GM18499 (cell line): ENCODE measurements at regions not wholly inside any gene's neighbourhood (a gene's known extent, or its start where the extent isn't known, plus 50 kb on each side); places are given as distances from the start of the nearest gene placed in this dataset.
"Not testable (repeated sequence)": the region's sequence is repeated elsewhere in the genome, so short reads cannot be mapped to it uniquely, and the experiment has no call there.

Experiments used
- ATAC-seq: cut with Tn5 transposase; IDR thresholded peaks from one replicate; pipeline ENCODE4 v1.9.1; 2021; ENCODE audit warnings: moderate number of reproducible peaks; ENCODE audit not compliant: insufficient read depth, unreplicated experiment

DNA sequence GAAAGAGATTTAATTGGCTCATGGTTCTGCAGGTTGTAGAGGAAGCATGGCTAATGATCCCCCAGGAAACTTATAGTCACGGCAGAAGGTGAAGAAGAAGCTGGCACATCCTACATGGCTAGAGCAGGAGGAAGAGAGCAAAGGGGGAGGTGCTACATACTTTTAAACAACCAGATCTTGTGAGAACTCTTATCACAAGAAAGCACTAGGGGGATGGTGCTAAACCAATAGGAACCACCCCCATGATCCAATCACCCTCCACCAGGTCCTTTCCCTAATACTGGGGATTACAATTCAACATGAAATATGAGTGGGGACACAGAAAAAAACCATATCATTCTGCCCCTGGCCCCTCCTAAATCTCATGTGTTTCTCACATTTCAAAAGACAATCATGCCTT lies 147.2 kb upstream of the EPB41L4A start:
- ATAC-seq = no peak

DNA sequence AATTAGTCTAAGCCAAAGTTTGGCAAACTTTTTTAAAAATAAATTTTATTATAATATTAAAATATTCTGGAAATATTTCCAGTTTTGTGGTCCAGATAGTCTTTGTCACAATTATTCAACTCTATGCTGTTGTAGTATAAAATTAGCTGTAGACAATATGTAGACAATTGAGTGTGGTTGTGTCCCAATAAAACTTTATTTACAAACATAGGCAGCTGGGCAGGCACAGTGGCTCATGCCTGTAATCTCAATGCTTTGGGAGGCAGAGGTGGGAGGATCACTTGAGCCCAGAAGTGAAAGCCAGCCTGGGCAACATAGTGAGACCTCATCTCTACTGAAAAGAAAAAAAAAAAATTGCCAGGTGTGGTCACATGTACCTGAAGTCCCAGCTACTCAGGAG lies 150.5 kb upstream of the EPB41L4A start:
- no peak for ATAC-seq

DNA sequence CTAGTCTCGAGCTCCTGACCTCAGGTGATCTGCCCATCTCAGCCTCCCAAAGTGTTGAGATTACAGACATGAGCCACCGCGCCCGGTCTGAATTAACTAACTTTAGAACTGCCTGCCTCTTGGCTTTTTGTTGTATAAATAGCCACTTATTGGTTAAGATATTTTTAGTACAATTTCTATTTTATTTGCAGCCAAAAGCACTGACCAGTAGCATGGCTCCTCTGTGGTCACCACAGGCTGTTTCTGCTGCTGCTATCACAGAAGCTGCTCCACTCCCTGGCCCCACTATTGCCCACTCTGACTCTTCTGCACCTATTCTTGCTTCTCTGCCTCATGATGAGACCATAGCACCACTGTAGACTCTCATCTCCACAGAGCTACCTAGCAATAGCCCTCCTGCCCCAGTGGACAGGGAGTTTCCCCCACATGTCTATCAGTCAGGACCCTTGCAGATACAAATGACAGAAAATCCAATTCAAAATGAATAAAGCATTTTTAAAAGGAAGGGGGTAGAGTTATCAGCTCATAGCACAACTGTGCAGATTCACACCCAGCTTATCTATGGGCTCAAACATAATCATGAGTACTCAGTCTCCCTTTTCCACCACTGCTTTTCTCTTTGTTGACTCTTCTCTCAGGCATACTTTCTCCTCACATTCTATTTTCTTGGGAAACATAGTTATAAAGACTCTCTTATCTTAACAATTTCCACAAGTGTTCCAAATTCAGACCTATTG lies 151.8 kb upstream of the EPB41L4A start:
- no peak for ATAC-seq

DNA sequence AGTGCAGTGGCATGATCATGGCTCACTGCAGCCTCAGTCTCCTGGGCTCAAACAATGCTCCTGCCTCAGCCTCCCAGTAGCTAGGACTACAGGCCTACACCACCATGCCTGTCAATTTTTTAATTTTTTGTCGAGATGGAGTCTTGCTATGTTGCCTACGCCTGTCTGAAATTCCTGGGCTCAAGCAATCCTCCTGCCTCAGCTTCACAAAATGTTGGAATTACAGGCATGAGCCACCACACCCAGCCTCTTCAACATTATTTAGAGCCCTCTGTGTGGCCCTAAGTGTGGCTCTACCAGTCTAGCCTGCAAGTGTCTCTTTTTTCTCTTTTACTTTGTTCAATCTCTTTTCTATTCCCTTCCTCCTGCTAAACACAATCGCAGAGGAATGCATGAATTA lies 154.4 kb upstream of the EPB41L4A start:
- no peak for ATAC-seq

DNA sequence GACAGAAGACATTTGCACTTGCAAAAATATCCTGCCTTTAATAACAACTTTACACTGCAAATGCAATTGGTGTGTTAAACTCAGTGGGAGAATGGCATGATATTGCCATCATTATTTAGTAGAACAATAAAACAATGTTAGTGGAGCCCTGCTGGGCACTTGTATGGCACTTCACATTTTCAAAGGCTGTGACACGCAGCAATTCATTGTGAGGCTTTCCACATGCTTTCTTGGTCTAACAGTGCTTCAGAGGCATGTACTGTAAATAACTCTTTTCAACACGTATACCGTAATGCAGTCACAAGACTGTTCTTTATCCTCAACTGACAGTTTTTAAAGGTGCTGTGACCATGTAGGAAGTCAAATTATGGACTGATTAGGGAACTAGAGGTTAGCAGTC lies 155.5 kb upstream of the EPB41L4A start:
- no peak for ATAC-seq

DNA sequence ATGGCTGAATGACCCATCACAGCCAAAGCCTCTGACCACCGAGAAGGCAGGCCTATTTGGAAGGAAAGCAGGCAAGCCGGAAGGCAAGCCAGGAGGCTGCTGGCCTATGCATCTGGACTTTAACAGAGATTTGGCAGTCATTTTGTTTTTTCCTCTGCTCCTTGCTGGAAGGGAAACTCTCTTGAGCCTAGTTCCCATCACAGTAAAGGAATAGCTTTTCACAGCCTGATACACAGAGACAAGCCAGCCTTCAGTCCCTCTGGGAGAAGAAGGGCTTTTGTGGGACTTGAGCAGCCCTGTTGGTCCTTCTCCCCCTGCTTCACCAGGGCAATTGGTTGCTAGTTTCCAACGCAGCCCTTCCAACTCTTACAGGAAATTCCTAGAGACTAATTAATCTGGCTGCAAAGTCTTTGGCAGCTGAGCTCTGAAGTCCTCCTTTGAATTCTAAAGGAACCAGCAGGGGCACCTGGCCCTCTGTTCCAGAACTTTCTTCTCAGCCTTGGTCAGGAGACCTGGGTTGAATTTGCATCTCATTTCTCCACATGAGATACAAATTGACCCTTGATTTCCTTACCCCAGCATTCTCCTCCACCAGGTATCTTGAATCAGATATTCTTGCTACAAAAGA lies 157.3 kb upstream of the EPB41L4A start:
- no peak for ATAC-seq

DNA sequence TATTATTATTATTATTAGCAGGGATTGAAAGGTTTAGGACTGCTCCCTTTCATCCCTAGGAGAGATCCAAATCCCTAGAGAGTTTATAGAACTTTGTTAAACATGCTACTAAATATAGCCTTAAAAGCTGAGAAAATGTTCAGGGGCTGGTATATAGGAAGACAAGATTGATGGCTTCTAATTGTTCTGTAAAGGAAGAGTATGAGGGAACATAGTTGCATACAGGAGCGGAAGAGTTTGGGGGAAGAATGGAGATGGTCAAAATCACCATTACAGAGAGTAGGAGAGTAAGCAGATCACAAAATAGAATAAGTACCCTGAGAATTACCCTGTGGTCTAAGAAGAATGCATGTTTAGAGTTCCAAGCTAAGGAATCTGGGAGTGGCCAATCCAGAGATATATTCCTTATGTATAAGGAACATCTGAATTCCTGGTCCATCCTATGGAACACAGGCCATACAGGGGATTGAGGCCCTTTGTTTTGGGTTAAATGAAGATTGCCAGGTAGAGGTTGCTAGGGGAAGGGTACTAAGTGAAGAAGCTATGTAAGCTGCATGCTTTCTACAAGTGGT lies 158.0 kb upstream of the APC start:
- no peak for ATAC-seq

DNA sequence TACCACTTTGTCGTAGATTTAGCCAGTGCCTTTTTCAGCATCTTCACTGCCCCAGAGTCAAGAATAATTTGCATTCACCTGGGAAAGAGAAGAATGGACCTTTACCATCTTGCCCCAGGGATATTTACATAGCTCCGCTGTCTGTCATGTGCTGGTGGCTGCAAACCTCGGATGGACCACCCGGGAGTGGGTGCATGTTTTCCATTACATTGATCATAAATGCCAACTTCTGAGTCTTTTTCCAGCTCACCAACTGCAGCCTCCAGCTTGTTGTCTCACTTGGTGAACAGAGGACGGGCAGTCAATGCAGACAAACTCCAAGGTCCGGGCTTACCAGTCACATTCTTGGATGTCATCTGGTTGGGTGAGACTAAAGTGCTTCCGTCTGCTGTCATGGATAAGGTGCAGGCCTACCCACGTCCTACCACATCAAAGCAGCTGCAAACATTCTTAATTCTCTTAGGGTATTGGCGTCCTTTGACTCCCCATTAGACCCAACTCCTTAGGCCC lies 155.8 kb upstream of the APC start:
- no peak for ATAC-seq

DNA sequence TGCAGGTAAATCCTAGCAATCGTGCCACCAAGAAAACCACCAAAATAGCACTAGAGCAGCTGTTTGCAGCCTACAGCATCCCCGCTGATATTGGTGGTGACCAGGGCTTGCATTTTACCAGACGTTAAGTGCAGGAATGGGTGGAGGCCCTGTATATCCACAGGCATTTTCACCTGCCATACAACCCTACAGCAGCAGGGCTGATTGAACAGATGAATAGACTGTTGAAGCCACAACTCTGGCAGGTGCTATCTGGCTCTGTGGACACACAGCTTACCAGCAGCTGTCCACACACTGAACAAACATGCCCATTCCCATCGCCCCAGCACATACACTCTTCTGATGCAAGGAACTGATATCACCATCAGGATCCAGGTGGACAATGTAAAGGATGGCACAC lies 154.5 kb upstream of the APC start:
- ATAC-seq = no peak

DNA sequence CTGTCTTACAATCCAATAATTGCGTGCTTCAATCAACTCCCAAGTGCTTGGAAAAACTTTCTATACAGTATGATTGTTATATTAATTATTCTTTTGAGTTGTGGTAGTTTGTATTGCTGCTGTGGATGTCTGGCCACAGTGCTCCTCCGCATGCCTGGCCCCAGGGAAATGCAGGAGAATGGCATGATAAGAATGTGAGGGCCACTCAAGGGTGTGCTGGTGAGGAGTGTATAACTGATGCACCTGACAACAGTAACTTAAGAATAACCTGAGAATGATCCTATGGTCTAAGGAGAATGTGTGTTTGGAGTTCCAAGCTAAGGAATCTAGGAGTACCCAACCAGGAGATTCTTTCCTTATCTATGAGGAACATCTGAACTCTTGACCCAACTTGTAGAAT lies 152.9 kb upstream of the APC start:
- ATAC-seq = no peak

DNA sequence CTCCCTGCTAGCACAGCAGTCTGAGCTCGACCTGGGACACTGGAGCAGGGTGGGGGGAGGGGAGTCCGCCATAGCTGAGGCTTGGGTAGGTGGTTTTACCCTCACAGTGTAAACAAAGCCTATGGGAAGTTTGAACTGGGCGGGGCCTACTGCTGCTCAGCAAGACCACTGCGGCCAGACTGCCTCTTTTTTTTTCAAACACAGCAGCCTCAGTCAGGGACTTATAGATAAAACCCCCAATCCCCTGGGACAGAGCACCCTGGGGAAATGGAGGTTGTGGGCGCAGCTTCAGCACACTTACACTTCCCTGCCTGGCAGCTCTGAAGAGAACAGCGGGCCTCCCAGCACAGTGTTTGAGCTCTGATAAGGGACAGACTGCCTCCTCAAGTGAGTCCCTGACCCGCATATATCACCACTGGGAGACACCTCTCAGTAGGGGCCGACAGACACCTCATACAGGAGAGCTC lies 151.1 kb upstream of the APC start:
- ATAC-seq = no peak

DNA sequence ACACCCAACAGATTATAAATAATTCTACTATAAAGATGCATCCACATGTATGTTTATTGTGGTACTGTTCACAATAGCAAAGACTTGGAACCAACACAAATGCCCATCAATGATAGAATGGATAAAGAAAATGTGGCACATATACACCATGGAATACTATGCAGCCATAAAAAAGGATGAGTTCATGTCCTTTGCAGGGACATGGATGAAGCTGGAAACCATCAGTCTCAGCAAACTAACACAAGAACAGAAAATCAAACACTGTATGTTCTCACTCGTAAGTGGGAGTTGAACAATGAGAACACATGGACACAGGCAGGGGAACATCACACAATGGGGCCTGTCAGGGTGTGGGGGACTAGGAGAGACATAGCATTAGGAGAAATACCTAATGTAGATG lies 146.8 kb upstream of the APC start:
- not testable (repeated sequence) for ATAC-seq

DNA sequence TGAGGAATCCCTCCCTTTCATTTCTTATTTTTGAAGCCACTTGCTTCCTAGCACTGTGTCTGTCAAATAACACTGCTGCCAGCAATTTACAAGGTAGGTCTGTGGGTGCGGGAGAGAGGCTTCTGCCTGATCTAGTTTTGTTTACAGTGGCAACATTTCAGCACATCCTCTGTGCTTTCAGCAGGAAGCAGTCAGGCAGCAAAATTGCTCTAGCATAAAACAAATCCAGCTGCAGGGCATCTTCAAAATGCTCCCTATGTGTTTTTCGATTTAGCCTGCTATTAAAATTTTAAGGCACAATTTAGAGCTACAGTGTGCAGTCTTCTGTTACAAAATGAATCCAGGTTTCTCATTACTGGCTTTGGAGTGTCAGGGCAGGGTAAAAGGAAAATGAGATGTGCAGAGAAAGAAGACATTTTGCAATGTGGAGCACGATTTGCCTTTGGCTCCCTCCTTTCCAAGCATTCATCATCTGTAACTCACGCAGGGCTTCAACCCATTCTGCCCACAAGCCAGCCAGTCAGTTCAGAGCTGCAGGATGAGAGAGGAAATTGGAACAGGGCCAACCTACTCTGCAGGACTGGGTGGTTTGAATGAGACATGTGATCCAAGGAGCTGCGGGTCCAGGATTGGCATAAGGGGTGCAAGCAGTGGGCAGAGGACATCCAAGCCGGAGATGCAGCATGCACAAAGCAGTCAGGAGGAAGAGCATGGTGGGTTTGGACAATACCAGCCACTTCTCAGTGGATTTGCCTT lies 143.4 kb upstream of the APC start:
- no peak for ATAC-seq

DNA sequence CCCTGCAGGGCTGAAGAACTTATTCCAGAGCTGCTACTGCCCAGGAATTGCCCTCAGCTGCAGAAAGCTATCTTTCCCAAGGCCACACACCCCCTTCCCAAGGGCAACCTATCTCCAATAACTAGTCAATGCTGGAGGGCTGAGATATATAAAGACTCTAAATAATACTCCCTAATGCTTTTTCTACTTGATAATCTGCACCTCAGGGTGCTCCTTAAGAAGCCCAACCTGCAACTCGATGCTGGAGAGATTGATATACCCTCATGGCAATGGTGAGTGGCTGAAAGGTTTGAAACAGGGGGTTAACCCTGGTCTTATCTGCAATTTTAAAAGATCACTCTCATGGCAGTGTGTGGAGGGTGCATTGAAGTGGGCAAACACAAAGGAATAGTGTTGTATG lies 142.7 kb upstream of the APC start:
- no peak for ATAC-seq

DNA sequence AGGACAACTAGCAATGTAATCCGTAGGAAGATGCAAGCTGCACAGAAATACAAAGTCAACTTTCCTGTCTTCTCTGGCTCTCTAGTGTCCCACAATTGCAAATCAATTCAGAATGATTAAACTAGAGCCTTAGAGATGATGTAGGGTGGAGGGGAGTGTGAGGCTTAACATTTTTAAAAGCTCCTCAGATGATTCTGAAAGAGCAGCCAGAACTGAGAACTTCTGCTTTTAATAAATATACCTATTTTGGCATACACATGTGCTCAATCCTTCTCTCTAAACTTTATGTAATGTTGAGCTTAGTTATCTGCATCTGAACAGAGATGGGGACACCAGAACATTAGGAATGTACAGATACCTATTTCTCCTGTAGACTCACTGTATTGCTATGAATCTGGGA lies 139.9 kb upstream of the APC start:
- ATAC-seq = no peak

DNA sequence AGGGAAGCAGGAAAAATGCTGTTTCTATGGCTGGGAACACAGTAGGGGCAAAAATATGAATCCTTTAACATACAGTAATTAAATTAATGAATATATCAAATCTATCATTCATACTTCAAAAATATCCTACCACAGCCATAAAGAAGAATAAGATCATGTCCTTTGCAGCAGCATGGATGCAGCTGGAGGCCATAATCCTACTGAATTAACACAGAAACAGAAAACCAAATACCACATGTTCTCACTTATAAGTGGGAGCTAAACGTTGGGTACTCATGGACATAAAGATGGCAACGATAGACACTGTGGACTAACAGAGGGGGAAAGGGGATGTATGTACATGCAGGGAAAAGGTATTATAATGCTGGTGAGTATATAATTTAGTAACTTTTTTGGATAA lies 137.2 kb upstream of the APC start:
- not testable (repeated sequence) for ATAC-seq

DNA sequence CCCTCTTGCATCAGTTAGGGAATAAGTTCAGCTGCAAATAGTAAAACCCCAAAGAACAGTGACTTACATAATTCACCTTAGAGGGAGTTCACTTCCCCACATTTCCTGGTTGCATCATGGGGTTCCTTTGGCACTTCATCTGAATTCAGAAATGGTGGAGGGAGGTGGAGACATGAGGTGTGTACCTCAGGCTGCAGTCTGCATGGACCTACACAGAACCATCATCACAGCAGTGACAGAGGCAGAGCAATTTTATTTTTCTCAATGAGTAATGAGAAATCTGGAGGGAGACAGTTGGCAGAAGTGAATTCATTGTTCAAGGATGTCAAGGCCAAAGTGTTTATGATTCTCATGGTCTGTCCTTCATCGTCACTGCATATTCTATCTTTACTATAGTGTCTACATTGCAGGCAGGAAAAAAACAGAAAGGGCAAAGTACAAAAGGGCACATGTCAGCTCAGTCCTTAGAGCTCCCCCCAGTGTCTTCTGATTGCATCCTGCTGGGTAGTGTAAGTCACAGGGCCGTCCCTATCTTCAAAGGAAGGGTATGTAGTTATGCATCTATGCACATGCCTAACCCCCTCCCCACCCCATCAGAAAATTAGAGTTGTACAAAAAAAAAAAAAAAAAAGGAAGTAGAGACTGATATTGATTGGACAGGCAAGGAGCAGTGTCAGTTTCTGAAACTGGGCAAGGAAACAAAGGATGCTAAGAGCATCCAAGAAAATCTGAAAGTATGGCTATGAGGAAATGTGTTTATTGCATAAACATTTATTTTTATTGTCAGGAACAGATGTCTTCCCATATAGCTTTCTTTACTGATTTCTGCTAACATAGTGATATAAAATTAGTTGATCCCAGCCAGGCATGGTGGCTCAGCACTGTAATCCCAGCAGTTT lies 132.7 kb upstream of the APC start:
- no peak for ATAC-seq

DNA sequence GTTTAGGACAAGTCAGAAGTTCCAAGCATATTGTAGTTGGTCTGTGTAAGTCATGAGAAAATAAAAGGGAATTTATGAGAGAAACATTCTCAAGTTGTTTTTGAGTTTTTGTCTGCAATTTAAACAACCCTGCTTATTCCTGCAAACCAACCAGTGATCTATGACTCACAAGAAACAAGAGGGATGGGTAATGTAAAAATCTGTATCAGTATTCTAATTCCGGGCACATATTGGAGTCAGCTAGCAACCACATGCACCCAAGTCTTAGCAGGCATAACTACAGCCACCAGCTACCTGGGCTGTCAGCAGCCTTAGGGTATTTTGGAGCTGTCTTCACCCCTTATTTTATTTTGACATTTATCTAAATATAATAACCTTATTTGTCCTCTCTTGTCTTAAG lies 128.7 kb upstream of the APC start:
- no peak for ATAC-seq

DNA sequence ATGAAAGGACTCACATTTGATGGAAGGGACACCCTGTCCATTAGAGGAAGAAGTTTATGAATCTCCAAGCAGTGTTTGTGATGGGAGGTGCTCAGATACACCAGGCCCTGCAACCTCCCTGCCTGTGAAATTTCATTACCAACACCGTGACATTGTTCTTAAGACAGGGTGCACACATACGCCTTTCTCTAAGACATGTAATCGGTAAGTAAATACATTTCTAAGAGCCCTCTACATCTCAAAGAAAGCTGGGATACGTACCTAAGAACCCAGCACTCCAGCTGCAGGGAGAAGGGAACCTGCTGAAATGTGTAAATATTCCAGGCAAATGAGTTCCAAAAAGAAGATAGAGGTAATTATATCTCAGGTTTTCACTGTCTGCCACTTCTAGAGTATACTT lies 125.0 kb upstream of the APC start:
- ATAC-seq = no peak

DNA sequence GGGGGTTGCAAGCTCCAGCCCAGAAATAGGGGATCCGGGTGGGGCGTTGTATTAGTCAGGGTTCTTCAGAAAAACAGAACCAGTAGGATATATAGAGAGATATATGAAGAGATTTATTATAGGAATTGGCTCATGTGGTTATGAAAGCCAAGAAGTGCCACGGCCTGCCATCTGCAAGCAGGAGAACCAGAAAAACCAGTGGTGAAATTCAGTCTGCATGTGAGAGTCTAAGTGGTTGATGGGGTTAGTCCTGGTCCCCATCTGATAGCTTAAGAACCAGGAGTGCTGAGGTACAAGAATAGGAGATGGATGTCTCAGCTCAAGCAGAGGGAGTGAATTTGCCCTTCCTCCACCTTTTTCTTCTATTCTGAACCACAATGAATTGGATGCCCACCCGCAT lies 123.4 kb upstream of the APC start:
- ATAC-seq = no peak
